ENCODE measurements at regions not wholly inside any gene's neighbourhood (a gene's known extent, or its start where the extent isn't known, plus 50 kb on each side); places are given as distances from the start of the nearest gene placed in this dataset.

GRCh38 chr5:174306345-174307030 lies 261.0 kb downstream of the NSG2 start:
- ChIA-PET POLR2A (no interaction called here), CTCF (no interaction called here)
- in situ Hi-C loops (cut with HindIII; ENCODE audit: low pct_unique_long_range_greater_than_20kb, low sequenced_read_pairs) (no loop called here), intact Hi-C loops (cut with micrococcal nuclease; ENCODE audit: unreplicated experiment) (no loop called here)
- BruUV-seq (replicated peaks): no TSS peak
- Histone ChIP-seq H3K36me3 (ENCODE audit: control insufficient read depth, insufficient read depth, low read length) (no peaks in the 10 kb centered on the region), H3K9me3 (ENCODE audit: control insufficient read depth, insufficient read depth, low read depth, low read length) (no peaks in the 10 kb centered on the region), H3K4me3 (ENCODE audit: low read depth in 2 of 2, low read length in 2 of 2) (no peak overlapping the region), H3K27ac (ENCODE audit: low read length) (no peak overlapping the region), H3K27me3 (ENCODE audit: control insufficient read depth, insufficient read depth, low read length) (peaks cover under 1% of the 10 kb centered on the region; the same call in 1 of the 2 replicates), H3K4me1 (ENCODE audit: control insufficient read depth, insufficient read depth, low read length) (no peaks in the 10 kb centered on the region)
- ATAC-seq: no peak
- no peak for DNase-seq (ENCODE audit: low read depth, low spot score)
- TF ChIP-seq SIN3A (IDR thresholded peaks at IDR 0.05; ENCODE audit: borderline replicate concordance, insufficient read depth, low read depth, low read length) (no peak), TCF7L2 (IDR thresholded peaks at IDR 0.05; ENCODE audit: low read depth, low read length) (no peak), POLR2AphosphoS5 (IDR thresholded peaks at IDR 0.05; ENCODE audit: low read depth, low read length) (no peak)
- TF ChIP-seq, protein P1, sequence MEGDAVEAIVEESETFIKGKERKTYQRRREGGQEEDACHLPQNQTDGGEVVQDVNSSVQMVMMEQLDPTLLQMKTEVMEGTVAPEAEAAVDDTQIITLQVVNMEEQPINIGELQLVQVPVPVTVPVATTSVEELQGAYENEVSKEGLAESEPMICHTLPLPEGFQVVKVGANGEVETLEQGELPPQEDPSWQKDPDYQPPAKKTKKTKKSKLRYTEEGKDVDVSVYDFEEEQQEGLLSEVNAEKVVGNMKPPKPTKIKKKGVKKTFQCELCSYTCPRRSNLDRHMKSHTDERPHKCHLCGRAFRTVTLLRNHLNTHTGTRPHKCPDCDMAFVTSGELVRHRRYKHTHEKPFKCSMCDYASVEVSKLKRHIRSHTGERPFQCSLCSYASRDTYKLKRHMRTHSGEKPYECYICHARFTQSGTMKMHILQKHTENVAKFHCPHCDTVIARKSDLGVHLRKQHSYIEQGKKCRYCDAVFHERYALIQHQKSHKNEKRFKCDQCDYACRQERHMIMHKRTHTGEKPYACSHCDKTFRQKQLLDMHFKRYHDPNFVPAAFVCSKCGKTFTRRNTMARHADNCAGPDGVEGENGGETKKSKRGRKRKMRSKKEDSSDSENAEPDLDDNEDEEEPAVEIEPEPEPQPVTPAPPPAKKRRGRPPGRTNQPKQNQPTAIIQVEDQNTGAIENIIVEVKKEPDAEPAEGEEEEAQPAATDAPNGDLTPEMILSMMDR (IDR thresholded peaks at IDR 0.05): no peak
- TF ChIP-seq, protein P2, sequence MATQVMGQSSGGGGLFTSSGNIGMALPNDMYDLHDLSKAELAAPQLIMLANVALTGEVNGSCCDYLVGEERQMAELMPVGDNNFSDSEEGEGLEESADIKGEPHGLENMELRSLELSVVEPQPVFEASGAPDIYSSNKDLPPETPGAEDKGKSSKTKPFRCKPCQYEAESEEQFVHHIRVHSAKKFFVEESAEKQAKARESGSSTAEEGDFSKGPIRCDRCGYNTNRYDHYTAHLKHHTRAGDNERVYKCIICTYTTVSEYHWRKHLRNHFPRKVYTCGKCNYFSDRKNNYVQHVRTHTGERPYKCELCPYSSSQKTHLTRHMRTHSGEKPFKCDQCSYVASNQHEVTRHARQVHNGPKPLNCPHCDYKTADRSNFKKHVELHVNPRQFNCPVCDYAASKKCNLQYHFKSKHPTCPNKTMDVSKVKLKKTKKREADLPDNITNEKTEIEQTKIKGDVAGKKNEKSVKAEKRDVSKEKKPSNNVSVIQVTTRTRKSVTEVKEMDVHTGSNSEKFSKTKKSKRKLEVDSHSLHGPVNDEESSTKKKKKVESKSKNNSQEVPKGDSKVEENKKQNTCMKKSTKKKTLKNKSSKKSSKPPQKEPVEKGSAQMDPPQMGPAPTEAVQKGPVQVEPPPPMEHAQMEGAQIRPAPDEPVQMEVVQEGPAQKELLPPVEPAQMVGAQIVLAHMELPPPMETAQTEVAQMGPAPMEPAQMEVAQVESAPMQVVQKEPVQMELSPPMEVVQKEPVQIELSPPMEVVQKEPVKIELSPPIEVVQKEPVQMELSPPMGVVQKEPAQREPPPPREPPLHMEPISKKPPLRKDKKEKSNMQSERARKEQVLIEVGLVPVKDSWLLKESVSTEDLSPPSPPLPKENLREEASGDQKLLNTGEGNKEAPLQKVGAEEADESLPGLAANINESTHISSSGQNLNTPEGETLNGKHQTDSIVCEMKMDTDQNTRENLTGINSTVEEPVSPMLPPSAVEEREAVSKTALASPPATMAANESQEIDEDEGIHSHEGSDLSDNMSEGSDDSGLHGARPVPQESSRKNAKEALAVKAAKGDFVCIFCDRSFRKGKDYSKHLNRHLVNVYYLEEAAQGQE (IDR thresholded peaks at IDR 0.05; ENCODE audit: insufficient read depth in 1 of 2, low read depth in 2 of 2, low read length in 1 of 2): no peak

DNA sequence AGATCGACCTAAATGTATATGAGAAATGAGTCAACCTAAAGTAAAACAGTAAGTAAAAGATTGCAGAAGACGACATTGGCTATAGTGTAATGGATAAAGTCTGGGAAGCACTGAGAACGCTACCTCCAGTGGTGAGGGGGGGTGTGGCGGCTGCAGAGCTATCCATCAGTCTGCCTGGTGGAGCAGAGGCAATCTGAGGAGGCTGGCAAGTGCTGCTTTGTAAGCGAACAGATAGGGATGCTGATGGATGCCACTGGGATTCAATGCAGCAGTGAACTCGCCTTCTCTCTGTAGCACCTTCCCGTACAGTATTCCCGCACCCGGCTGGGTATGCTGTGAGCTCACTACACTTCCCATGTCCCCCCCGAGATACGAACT lies 261.5 kb downstream of the NSG2 start:
- POLR2A ChIA-PET: no interaction called here
- no peak overlapping the region for H3K4me3 ChIP-seq (ENCODE audit: low read depth in 2 of 2, low read length in 2 of 2)
- H3K4me1 ChIP-seq (ENCODE audit: control insufficient read depth, insufficient read depth, low read length): no peaks in the 10 kb centered on the region
- no peak overlapping the region for H3K27ac ChIP-seq (ENCODE audit: low read length)
- no peak for ATAC-seq
- TF ChIP-seq, protein P1 (IDR thresholded peaks at IDR 0.05): no peak
- TF ChIP-seq POLR2AphosphoS5 (IDR thresholded peaks at IDR 0.05; ENCODE audit: low read depth, low read length) (no peak), SIN3A (IDR thresholded peaks at IDR 0.05; ENCODE audit: borderline replicate concordance, insufficient read depth, low read depth, low read length) (no peak), TCF7L2 (IDR thresholded peaks at IDR 0.05; ENCODE audit: low read depth, low read length) (no peak)
- TF ChIP-seq, protein P2 (IDR thresholded peaks at IDR 0.05; ENCODE audit: insufficient read depth in 1 of 2, low read depth in 2 of 2, low read length in 1 of 2): no peak
- no TSS peak for BruUV-seq (replicated peaks)
- H3K36me3 ChIP-seq (ENCODE audit: control insufficient read depth, insufficient read depth, low read length): no peaks in the 10 kb centered on the region
- DNase-seq (ENCODE audit: low read depth, low spot score): no peak
- intact Hi-C loops (cut with micrococcal nuclease; ENCODE audit: unreplicated experiment) (no loop called here), in situ Hi-C loops (cut with HindIII; ENCODE audit: low pct_unique_long_range_greater_than_20kb, low sequenced_read_pairs) (no loop called here)
- H3K27me3 ChIP-seq (ENCODE audit: control insufficient read depth, insufficient read depth, low read length): no peaks in the 10 kb centered on the region
- CTCF ChIA-PET: no interaction called here
- no peaks in the 10 kb centered on the region for H3K9me3 ChIP-seq (ENCODE audit: control insufficient read depth, insufficient read depth, low read depth, low read length)

Data from Panc1 (cell line).